ENCODE measurements at regions not wholly inside any gene's neighbourhood (a gene's known extent, or its start where the extent isn't known, plus 50 kb on each side); places are given as distances from the start of the nearest gene placed in this dataset.
"Not testable (repeated sequence)": the region's sequence is repeated elsewhere in the genome, so short reads cannot be mapped to it uniquely, and the experiment has no call there.

- no peak for DNase-seq
Measured at GRCh38 chr3:150328654-150329040, 79.5 kb upstream of the TSC22D2 start.

DNA sequence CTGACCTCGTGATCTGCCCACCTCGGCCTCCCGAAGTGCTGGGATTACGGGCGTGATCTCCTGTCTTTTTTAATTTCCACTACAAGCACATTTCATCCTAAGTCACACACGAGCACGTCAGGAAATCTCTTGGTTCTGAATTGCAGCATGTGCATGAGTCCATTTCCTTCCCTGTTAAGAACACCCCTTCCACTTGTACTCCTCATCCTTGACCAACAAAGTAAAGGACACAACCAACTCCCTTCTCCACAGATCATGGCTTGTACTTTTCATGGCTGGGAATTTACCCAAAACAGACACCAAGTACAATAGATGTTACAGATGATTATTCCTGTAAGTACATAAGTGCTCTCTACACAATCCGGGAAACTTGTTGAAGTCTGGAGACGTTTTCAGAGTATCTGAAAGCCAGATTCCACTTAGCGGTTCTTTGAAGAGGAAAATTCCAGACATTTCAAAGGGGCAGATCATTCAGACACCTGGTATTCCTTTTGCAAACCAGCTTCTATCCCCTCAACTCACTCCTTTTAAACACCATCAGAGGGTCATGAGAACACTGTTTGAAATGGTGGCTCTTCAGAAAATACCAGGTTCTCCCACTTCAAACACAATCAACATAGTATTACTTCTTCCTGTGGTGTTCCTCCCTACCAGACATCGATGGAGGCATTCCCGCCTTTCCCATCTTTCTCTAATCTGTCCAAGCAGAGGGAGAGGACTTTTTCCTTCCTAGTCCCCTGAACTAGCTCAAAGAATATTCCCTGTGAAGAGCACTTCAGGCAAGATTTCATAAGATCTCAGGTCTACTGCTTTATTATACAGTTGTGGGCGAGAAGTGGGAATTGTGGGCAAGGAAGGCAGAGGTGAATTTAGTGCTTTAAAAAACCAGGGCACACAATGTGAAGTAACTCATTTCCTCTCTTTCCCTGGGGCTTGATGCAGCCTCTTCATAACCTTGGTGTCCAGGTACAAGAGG, 80.1 kb upstream of the TSC22D2 start:
- DNase-seq: no peak

- no peak for DNase-seq
Measured at GRCh38 chr3:150324788-150325187, 83.3 kb upstream of the TSC22D2 start.

DNA sequence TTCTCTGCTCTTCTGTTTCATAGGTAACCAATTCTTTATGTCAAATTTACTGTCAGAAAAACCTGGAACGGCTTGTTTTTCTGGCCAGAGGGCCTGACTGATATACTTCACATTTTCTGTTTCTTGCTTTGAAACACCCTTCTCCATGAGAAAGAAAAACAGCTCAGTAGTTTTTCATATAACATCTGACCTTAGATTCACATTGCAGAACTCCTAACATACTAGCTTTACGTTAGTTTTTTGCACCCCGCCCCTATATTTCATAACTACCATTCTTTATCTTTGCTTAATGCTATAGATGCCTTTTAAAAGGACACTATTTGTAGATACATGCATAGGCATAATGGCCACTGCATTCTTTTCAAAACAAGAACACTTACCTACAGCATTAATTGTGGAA, 83.9 kb upstream of the TSC22D2 start:
- DNase-seq: no peak

DNA sequence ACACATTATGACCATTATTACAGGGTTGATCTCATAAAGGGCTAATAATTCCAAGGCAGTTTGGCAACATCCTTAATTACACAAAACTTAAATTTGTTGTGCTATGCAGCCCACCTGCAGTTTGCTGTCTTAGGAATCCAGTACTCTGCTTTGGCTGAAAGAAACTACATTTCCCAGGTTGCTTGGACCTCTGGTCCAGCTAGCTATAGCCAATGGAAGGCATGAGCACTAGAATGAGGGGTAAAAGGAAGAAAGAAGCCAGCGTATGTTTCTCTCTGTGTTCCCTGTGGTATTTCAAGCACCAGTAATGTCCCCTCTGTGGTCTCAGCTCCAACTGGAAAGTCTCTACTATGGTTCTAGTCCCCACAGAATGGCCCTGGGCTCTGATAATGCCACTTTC, 84.3 kb upstream of the TSC22D2 start:
- DNase-seq: no peak

- DNase-seq: not testable (repeated sequence)
Measured at GRCh38 chr3:150323091-150323490, 85.0 kb upstream of the TSC22D2 start.

DNA sequence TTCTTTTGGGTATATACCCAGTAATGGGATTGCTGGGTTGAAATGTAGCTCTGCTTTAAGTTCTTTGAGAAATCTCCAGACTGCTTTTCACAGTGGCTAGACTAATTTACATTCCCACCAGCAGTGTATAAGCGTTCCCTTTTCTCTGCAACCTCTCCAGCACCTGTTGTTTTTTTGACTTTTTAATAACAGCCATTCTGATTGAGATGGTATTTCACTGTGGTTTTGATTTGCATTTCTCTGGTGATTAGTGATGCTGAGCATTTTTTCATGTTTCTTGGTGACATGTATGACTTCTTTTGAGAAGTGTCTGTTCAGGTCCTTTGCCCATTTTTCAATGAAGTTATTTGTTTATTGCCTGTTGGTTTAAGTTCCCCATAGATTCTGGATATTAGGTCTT, 87.1 kb upstream of the TSC22D2 start:
- not testable (repeated sequence) for DNase-seq

GRCh38 chr3:150319900-150320299, 88.2 kb upstream of the TSC22D2 start:
- DNase-seq: no peak

- DNase-seq: no peak
Measured at GRCh38 chr3:150317469-150317868, 90.6 kb upstream of the TSC22D2 start.

DNA sequence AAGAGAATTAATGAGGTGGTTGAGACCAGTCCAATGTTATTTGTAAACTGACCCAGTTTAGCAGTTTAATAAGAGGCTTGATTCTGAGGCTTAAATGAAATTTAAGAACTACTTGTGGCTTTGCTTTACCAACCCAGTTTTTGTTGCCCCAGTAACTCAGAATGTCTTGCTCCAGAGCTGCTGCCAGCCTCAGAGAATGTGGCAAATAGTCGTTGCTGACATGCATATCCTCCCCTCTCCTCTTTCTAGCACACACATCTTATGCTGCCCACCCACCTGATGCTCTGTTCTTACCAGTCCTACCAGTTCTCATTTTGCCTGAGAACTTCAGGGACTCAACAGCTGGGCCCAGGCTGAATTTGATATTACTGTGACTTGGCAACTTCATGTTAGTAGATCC, 92.4 kb upstream of the TSC22D2 start:
- peak; percentile 27 for DNase-seq

DNA sequence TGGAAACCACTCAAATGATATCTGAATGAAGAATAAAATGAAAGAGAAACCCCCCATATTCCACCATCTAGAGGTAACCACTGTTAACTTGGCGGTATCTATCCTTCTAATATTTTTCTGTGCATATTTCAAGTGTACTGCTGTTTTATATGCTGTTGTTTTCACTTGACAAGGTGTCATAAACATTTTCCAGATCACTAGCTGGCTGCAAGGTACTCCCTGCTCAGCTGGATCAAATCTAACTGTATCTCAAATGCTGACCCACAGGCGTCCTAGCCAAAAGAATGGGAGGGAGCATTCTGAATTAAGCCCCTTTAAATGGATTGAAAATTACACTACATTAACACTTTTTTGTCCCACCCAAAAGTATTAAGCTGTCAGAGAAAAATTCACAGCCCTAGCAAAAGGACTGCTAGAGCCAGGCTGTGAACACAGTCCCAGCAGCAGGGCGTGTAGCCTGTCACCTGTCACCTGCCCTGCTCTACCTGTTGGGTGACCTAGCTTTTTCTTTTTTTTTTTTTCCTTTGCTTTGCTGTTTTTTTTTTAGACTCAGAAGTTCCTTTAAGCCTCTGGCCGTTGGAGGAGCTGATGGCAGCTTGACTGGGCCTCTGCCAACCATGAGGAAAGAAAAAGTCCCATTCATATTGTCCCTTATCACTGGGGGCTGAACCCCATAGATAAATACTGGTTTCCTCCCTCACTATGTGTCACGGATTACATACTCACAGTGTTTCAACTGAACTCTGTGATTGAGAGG, 93.7 kb upstream of the TSC22D2 start:
- no peak for DNase-seq

GRCh38 chr3:150312018-150312657, 96.0 kb upstream of the TSC22D2 start:
- DNase-seq: no peak

DNA sequence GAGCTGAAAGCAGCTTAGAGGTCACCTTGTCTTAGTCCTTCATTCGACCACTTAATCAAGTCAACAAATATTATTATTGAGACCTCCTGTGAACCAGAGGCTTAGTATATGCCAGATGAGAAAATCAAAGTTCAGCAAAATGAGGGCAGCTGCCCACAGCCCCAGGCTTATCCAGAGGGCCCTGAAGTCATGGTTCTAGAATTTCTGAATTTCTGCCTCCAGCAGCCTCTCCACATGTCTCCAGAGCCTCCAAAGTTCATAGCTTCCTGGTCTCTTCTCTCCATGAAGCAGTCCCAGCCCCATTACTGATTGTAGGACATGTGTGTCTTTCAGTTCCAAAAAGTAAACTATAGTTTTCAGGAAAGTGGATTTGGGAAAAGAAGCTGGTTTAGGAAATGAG, 96.9 kb upstream of the TSC22D2 start:
- DNase-seq: no peak

GRCh38 chr3:150309557-150309956, 98.5 kb upstream of the TSC22D2 start:
- DNase-seq: no peak

- DNase-seq: no peak
Measured at GRCh38 chr3:150309257-150309542, 98.9 kb upstream of the TSC22D2 start.

DNA sequence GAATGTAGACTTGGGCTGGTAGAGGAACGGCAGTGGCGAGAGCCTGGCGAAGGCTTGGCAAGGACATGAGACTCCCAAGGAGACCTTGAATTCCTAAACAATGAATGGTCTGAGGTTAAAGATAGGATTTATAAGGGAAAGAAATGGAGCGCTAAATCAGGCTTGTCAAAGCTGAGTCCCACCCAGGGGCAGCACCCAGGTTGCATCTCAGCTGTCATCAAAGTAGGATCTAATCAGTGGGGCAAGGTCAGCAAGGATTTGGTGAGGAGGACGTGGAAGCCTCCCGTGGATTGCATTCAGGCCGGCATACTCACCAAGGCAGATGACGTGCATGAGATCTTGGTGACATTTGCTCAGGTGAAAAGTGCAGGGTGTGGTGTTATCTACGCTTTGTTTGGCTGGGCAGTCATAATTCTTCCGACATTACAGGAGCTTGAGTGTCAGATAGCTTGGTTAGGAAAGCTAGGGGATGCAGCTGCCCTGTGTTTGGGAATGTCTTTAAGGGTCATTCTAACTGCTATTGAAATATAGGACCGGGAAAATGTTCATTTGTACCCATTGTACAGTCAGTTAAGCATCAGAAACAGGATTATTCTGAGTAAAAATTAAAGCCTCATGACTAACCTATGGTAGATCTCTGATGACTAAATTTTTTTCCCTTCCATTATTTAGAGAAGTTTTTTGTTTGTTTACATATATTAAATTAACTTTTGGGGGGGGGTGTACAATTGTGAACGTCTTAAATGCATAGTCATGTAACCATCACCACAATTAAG, 99.4 kb upstream of the TSC22D2 start:
- no peak for DNase-seq

- DNase-seq: no peak
Measured at GRCh38 chr3:150308037-150308319, 100.1 kb upstream of the TSC22D2 start.

- no peak for DNase-seq
Measured at GRCh38 chr3:150307311-150308036, 100.6 kb upstream of the TSC22D2 start.

DNA sequence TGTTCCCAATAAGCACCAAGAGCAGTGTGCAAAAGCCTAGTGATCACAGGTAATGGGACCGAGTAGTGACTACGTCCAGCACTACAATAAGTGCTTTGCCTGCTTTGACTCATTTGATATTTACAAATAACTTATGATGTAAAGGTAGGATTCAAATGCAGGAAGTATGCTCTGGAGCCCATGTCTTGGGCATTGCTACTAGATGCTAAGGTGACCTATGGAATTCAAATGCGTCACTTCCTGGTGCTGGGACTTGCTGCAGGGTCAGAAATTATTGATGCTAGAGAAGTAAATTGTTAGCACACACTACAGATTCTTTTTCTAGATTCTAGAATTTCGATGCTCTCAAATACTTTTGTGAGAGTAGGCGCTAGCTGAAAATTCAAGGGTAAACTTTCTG, 101.2 kb upstream of the TSC22D2 start:
- no peak for DNase-seq

DNA sequence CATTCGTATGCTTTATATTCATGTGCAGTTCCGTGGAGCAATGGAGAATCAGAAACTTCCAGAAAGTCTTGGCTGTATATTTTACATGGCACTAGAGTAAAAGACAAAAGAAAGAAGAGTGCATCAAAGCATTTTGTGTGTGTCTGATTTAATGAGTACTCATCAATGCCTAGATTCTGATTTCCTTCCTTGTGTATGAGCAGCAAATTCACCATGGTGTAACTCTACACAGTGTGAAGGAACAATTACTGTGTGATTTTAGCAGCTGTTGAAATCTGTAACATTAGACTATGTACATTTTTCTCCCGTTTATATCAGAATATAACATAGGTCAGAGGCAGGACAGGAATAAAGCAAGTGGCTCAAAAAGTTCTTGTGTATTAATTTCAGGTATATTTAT, 102.0 kb upstream of the TSC22D2 start:
- DNase-seq: no peak

DNA sequence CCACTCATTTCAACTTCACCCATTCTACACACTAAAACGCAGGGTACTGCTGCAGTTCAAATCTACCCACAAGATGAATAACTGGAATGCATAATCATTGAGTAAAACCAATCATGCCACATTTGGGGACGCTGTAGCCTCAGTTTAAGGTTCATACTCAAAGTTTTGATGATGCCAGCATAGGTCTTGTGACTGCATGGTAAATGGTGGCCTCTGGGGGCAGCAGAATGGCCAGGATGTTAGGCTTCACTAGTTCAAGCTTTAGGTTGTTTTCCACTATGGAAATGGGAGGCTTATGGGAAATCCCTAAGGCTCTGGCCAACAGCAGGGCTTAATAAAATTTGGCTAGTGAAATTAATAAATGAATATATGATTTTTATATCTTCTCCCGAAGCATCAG, 104.3 kb upstream of the TSC22D2 start:
- no peak for DNase-seq

GRCh38 chr3:150302246-150302645, 105.9 kb upstream of the TSC22D2 start:
- DNase-seq: no peak

Data from renal pelvis (tissue), 1 donor.